WTC11 (cell line): ENCODE measurements at regions not wholly inside any gene's neighbourhood (a gene's known extent, or its start where the extent isn't known, plus 50 kb on each side); places are given as distances from the start of the nearest gene placed in this dataset.

Experiments
- ATAC-seq: fragments of 200-7000 bp; cut with Tn5 transposase; 2 replicates; pipeline ENCODE4 v1.10.0; 2021; ENCODE audit warnings: mild to moderate bottlenecking, moderate library complexity
- CTCF ChIA-PET: fragments of 300-600 bp; sonication (Branson Sonifier 250); formaldehyde crosslinking; loops from one replicate; lab custom pipeline; 2021; ENCODE audit warnings: antibody characterized with exemption; lab: Charles Lee
- POLR2A ChIA-PET: fragments of 350-600 bp; sonication (Branson Sonifier 250); formaldehyde crosslinking; loops from one replicate; lab custom pipeline; 2021; ENCODE audit warnings: antibody characterized with exemption; lab: Charles Lee
- DNase-seq: peaks from one replicate; pipeline ENCODE4 v3.0.0; 2021; ENCODE audit warnings: low spot score
- H3K27ac Mint-ChIP-seq: 2 replicates; pipeline ENCODE4 v1.8.0; 2021; ENCODE audit warnings: mixed read lengths
- H3K27me3 Mint-ChIP-seq: 2 replicates; pipeline ENCODE4 v1.8.0; 2021; ENCODE audit warnings: low read depth, mild to moderate bottlenecking, moderate library complexity, mixed read lengths
- H3K36me3 Mint-ChIP-seq: 2 replicates; pipeline ENCODE4 v1.8.0; 2021; ENCODE audit warnings: mixed read lengths
- H3K4me1 Mint-ChIP-seq: 2 replicates; pipeline ENCODE4 v1.8.0; 2022; ENCODE audit warnings: mixed read lengths
- H3K4me3 Mint-ChIP-seq: 2 replicates; pipeline ENCODE4 v1.8.0; 2021; ENCODE audit warnings: mild to moderate bottlenecking, moderate library complexity, mixed read lengths
- H3K9me3 Mint-ChIP-seq: 2 replicates; pipeline ENCODE4 v1.8.0; 2021; ENCODE audit warnings: mixed read lengths
- AFF4 ChIP-seq: sonication (generic); formaldehyde crosslinking; IDR thresholded peaks from 2 replicates; pipeline ENCODE4 v1.8.1; 2023; ENCODE audit warnings: mild to moderate bottlenecking, missing genetic modification reagents, borderline replicate concordance
- CBFB ChIP-seq: sonication (generic); formaldehyde crosslinking; IDR thresholded peaks from 2 replicates; pipeline ENCODE4 v1.8.1; 2022; ENCODE audit warnings: mild to moderate bottlenecking, low read depth, missing genetic modification reagents
- ERG ChIP-seq: fragments of 250-450 bp; sonication (Bioruptor Pico); IDR thresholded peaks from 2 replicates; pipeline ENCODE4 v1.8.0; 2021; ENCODE audit warnings: mild to moderate bottlenecking
- ESRRA ChIP-seq: sonication (generic); formaldehyde crosslinking; IDR thresholded peaks from 2 replicates; pipeline ENCODE4 v1.8.1; 2022; ENCODE audit warnings: mild to moderate bottlenecking, missing genetic modification reagents, borderline replicate concordance
- GABPB1 ChIP-seq: sonication (generic); formaldehyde crosslinking; IDR thresholded peaks from 2 replicates; pipeline ENCODE4 v1.8.1; 2023; ENCODE audit warnings: mild to moderate bottlenecking, missing genetic modification reagents
- GTF2I ChIP-seq: fragments of 250-450 bp; sonication (Bioruptor Pico); conservative IDR thresholded peaks from 2 replicates; pipeline ENCODE4 v1.4.0; 2021; ENCODE audit warnings: mild to moderate bottlenecking
- KAT7 ChIP-seq: sonication (generic); formaldehyde crosslinking; IDR thresholded peaks from 2 replicates; pipeline ENCODE4 v1.8.1; 2023; ENCODE audit warnings: missing genetic modification reagents, mild to moderate bottlenecking, borderline replicate concordance
- MXD4 ChIP-seq: fragments of 250-450 bp; sonication (Bioruptor Pico); IDR thresholded peaks from 2 replicates; pipeline ENCODE4 v1.8.0; 2021; ENCODE audit warnings: mild to moderate bottlenecking, moderate library complexity, borderline replicate concordance
- OVOL2 ChIP-seq: fragments of 250-450 bp; sonication (Bioruptor Pico); IDR thresholded peaks from 2 replicates; pipeline ENCODE4 v1.9.0; 2021; ENCODE audit warnings: mild to moderate bottlenecking, borderline replicate concordance
- PREB ChIP-seq: sonication (generic); formaldehyde crosslinking; IDR thresholded peaks from 2 replicates; pipeline ENCODE4 v1.8.1; 2022; ENCODE audit warnings: mild to moderate bottlenecking, missing genetic modification reagents, moderate library complexity, borderline replicate concordance
- SMAD4 ChIP-seq: sonication (generic); formaldehyde crosslinking; IDR thresholded peaks from 2 replicates; pipeline ENCODE4 v1.8.0; 2022; ENCODE audit warnings: mild to moderate bottlenecking, missing genetic modification reagents
- TP53 ChIP-seq: sonication (generic); formaldehyde crosslinking; IDR thresholded peaks from 2 replicates; pipeline ENCODE4 v1.8.1; 2023; ENCODE audit warnings: mild to moderate bottlenecking, missing genetic modification reagents
- ZNF219 ChIP-seq: sonication (generic); formaldehyde crosslinking; IDR thresholded peaks from 2 replicates; pipeline ENCODE4 v1.8.0; 2023; ENCODE audit warnings: missing genetic modification reagents, mild to moderate bottlenecking, borderline replicate concordance
- ZNF416 ChIP-seq: fragments of 250-450 bp; sonication (Bioruptor Pico); IDR thresholded peaks from 2 replicates; pipeline ENCODE4 v1.9.0; 2021; ENCODE audit warnings: mild to moderate bottlenecking, inconsistent platforms
- ZNF512 ChIP-seq: sonication (generic); formaldehyde crosslinking; IDR thresholded peaks from 2 replicates; pipeline ENCODE4 v1.8.1; 2022; ENCODE audit warnings: missing genetic modification reagents, borderline replicate concordance
- TF ChIP-seq, protein P1 (sequence below): sonication (generic); formaldehyde crosslinking; conservative IDR thresholded peaks from 2 replicates; pipeline ENCODE4 v1.8.1; 2022; ENCODE audit warnings: mild to moderate bottlenecking, missing genetic modification reagents
- TF ChIP-seq, protein P2 (sequence below): sonication (generic); formaldehyde crosslinking; IDR thresholded peaks from 2 replicates; pipeline ENCODE4 v1.8.1; 2023; ENCODE audit warnings: mild to moderate bottlenecking, missing genetic modification reagents
- TF ChIP-seq, protein P3 (sequence below): sonication (generic); formaldehyde crosslinking; IDR thresholded peaks from 2 replicates; pipeline ENCODE4 v1.8.1; 2023; ENCODE audit warnings: mild to moderate bottlenecking, missing genetic modification reagents
- TF ChIP-seq, protein P4 (sequence below): sonication (generic); formaldehyde crosslinking; IDR thresholded peaks from 2 replicates; pipeline ENCODE4 v1.8.1; 2022; ENCODE audit warnings: low read depth, mild to moderate bottlenecking, moderate library complexity, missing genetic modification reagents, borderline replicate concordance
- TF ChIP-seq, protein P5 (sequence below): fragments of 200-600 bp; IDR thresholded peaks from 2 replicates; pipeline ENCODE4 v1.8.0; 2022; ENCODE audit warnings: antibody characterized with exemption

GRCh38 chr6:4568138-4568537 lies 208.1 kb upstream of the CDYL start:
- peaks cover 16% of the 10 kb centered on the region for H3K36me3 Mint-ChIP-seq
- ATAC-seq (no peak), DNase-seq (no peak)
- ChIA-PET CTCF (no interaction called here), POLR2A (no interaction called here)
- peaks cover 16% of the 10 kb centered on the region for H3K9me3 Mint-ChIP-seq
- H3K27me3 Mint-ChIP-seq = peaks cover 8% of the 10 kb centered on the region
- no peak overlapping the region for H3K4me3 Mint-ChIP-seq
- no peak overlapping the region for H3K27ac Mint-ChIP-seq
- H3K4me1 Mint-ChIP-seq = peaks cover 7% of the 10 kb centered on the region; the same call in 1 of the 2 replicates
- TF ChIP-seq GABPB1 (CRISPR knock-in tag) (no peak), ESRRA (CRISPR knock-in tag) (no peak), ZNF416 (CRISPR knock-in tag) (no peak), AFF4 (CRISPR knock-in tag) (no peak), ERG (CRISPR knock-in tag) (no peak), GTF2I (no peak), KAT7 (CRISPR knock-in tag) (no peak), SMAD4 (CRISPR knock-in tag) (no peak), ZNF512 (no peak), TP53 (CRISPR knock-in tag) (no peak), ZNF219 (CRISPR knock-in tag) (no peak), MXD4 (CRISPR knock-in tag) (no peak), CBFB (CRISPR knock-in tag) (no peak)
- TF ChIP-seq, protein P1, sequence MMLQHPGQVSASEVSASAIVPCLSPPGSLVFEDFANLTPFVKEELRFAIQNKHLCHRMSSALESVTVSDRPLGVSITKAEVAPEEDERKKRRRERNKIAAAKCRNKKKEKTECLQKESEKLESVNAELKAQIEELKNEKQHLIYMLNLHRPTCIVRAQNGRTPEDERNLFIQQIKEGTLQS (CRISPR knock-in tag) = no peak
- TF ChIP-seq, protein P2, sequence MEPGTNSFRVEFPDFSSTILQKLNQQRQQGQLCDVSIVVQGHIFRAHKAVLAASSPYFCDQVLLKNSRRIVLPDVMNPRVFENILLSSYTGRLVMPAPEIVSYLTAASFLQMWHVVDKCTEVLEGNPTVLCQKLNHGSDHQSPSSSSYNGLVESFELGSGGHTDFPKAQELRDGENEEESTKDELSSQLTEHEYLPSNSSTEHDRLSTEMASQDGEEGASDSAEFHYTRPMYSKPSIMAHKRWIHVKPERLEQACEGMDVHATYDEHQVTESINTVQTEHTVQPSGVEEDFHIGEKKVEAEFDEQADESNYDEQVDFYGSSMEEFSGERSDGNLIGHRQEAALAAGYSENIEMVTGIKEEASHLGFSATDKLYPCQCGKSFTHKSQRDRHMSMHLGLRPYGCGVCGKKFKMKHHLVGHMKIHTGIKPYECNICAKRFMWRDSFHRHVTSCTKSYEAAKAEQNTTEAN (CRISPR knock-in tag) = no peak
- TF ChIP-seq, protein P3, sequence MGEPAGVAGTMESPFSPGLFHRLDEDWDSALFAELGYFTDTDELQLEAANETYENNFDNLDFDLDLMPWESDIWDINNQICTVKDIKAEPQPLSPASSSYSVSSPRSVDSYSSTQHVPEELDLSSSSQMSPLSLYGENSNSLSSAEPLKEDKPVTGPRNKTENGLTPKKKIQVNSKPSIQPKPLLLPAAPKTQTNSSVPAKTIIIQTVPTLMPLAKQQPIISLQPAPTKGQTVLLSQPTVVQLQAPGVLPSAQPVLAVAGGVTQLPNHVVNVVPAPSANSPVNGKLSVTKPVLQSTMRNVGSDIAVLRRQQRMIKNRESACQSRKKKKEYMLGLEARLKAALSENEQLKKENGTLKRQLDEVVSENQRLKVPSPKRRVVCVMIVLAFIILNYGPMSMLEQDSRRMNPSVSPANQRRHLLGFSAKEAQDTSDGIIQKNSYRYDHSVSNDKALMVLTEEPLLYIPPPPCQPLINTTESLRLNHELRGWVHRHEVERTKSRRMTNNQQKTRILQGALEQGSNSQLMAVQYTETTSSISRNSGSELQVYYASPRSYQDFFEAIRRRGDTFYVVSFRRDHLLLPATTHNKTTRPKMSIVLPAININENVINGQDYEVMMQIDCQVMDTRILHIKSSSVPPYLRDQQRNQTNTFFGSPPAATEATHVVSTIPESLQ = no peak

DNA sequence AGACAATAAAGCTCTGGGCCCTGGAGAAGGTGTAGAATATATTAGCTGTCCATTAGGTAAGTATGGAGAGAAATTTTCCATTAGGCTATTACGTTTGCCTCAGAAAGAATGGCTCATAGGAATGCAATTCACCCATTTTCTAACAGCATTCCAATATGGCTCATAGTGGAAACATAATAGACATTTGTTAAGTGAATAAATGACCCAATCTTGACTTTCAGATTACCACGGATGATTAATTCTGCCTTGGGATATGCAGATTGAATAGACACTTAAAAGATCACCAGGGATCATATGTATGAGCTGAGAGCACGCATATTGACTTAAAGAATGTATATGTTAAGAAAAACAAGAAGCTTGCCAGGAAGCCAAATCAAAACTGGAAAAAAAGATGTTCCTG lies 209.1 kb upstream of the CDYL start:
- ChIA-PET POLR2A (no interaction called here), CTCF (no interaction called here)
- peaks cover 8% of the 10 kb centered on the region for H3K27me3 Mint-ChIP-seq
- ATAC-seq (no peak), DNase-seq (no peak)
- no peak overlapping the region for H3K27ac Mint-ChIP-seq
- peaks cover 9% of the 10 kb centered on the region; the same call in 1 of the 2 replicates for H3K4me1 Mint-ChIP-seq
- H3K9me3 Mint-ChIP-seq = peaks cover 16% of the 10 kb centered on the region
- no peak overlapping the region for H3K4me3 Mint-ChIP-seq
- H3K36me3 Mint-ChIP-seq = peaks cover 13% of the 10 kb centered on the region
- TF ChIP-seq, protein P4, sequence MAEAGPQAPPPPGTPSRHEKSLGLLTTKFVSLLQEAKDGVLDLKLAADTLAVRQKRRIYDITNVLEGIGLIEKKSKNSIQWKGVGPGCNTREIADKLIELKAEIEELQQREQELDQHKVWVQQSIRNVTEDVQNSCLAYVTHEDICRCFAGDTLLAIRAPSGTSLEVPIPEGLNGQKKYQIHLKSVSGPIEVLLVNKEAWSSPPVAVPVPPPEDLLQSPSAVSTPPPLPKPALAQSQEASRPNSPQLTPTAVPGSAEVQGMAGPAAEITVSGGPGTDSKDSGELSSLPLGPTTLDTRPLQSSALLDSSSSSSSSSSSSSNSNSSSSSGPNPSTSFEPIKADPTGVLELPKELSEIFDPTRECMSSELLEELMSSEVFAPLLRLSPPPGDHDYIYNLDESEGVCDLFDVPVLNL (CRISPR knock-in tag) = no peak
- TF ChIP-seq PREB (CRISPR knock-in tag) (no peak), GTF2I (no peak), OVOL2 (no peak)
- TF ChIP-seq, protein P5, sequence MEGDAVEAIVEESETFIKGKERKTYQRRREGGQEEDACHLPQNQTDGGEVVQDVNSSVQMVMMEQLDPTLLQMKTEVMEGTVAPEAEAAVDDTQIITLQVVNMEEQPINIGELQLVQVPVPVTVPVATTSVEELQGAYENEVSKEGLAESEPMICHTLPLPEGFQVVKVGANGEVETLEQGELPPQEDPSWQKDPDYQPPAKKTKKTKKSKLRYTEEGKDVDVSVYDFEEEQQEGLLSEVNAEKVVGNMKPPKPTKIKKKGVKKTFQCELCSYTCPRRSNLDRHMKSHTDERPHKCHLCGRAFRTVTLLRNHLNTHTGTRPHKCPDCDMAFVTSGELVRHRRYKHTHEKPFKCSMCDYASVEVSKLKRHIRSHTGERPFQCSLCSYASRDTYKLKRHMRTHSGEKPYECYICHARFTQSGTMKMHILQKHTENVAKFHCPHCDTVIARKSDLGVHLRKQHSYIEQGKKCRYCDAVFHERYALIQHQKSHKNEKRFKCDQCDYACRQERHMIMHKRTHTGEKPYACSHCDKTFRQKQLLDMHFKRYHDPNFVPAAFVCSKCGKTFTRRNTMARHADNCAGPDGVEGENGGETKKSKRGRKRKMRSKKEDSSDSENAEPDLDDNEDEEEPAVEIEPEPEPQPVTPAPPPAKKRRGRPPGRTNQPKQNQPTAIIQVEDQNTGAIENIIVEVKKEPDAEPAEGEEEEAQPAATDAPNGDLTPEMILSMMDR = no peak
